Adrenal gland (tissue), 5 donors: ENCODE measurements at regions not wholly inside any gene's neighbourhood (a gene's known extent, or its start where the extent isn't known, plus 50 kb on each side); places are given as distances from the start of the nearest gene placed in this dataset.

Source experiments
- CTCF ChIP-seq, 6 experiments: fragments of 450-650 bp in 4 of 6; fragments of 200-600 bp in 2 of 6; sonication (generic) in 1 of 6; IDR thresholded peaks; 1 replicate in 5 of 6; 2 replicates in 1 of 6; pipeline versions ENCODE4 v1.5.1 to v1.8.0; 2016 to 2021; ENCODE audit warnings: antibody characterized with exemption in 6 of 6, mild to moderate bottlenecking in 2 of 6, moderate library complexity in 1 of 6
- POLR2A ChIP-seq, 2 donors: fragments of 450-650 bp; IDR thresholded peaks; one replicate each; pipeline ENCODE4 v1.6.1; 2017; ENCODE audit warnings: antibody characterized with exemption in 2 of 2, mild to moderate bottlenecking in 2 of 2, moderate library complexity in 1 of 2
- donor health status: DM: no; HTN: no; CAD: no.

- no peak for TF ChIP-seq POLR2A (IDR thresholded peaks at IDR 0.05)
- no peak for TF ChIP-seq CTCF (IDR thresholded peaks at IDR 0.05)
Measured at GRCh38 chr5:12312343-12312742, 408.1 kb upstream of the CTNND2 start.
